ENCODE measurements at regions not wholly inside any gene's neighbourhood (a gene's known extent, or its start where the extent isn't known, plus 50 kb on each side); places are given as distances from the start of the nearest gene placed in this dataset.

DNA sequence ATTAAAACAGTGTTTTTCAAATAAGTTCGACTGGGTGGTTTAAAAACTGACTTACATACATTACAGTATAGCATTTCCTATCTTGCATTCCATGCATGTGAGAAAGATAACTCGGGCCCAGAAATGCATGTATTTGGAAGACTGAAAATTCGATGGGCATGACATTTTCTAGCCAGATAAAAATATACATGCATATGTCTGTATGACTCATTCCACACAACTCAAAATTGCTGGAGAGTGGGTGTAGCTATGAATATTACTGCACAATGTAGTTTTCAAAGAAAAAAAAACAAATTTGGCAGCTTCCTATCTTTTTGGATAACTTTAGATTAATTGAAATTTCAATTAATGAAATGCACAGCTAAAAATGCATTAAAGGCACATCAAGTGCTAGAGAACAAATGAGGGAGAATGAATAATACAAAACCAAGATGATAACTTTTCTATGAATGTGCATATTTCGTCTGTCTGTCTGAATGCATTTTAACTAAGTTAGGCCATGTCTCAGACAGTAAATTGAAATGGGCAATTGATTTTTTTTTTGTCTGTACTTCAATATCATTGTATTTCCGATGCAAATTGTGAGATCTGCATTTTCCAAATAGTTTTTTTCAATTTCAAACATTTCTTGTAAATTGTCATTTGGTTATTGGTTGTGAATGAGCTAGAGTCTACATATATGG, 54.5 kb upstream of the GABRA2 start:
- no peak for DNase-seq
- in situ Hi-C loops (cut with HindIII; ENCODE audit: low pct_ligation_motif_present, low pct_unique_long_range_greater_than_20kb, low sequenced_read_pairs), result no loop called here

GRCh38 chr4:46442963-46443362, 53.0 kb upstream of the GABRA2 start:
- DNase-seq, result no peak
- in situ Hi-C loops (cut with HindIII; ENCODE audit: low pct_ligation_motif_present, low pct_unique_long_range_greater_than_20kb, low sequenced_read_pairs), result no loop called here

- in situ Hi-C loops (cut with HindIII; ENCODE audit: low pct_ligation_motif_present, low pct_unique_long_range_greater_than_20kb, low sequenced_read_pairs), result no loop called here
- DNase-seq, result no peak
These were observed 51.4 kb upstream of the GABRA2 start for GRCh38 chr4:46441136-46441859.
